ENCODE measurements at regions not wholly inside any gene's neighbourhood (a gene's known extent, or its start where the extent isn't known, plus 50 kb on each side); places are given as distances from the start of the nearest gene placed in this dataset.
"Not testable (repeated sequence)": the region's sequence is repeated elsewhere in the genome, so short reads cannot be mapped to it uniquely, and the experiment has no call there.

DNA sequence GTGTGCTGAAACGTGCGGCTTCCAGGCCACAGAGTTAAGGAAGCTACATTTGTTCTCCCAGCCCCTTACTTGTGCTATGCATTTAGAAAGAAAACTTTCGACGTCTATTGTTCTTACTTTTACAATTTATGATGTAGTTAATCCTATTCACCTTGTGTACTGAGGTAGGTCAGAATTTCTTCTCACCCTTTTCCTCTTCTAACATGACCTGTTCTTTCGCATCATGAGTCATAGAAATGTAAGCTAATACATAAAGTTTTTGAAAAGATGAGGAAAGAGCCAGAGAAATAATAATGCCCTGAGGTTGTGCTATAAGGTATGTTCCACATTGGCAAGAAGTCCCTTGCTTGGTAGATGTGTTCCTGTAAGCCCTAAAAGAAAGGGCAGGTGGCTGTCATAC is 298.3 kb downstream of the TRIML1 start:
- no peak for DNase-seq

- DNase-seq: not testable (repeated sequence)
Measured at GRCh38 chr4:188438391-188438824, 299.2 kb downstream of the TRIML1 start.

- no peak for DNase-seq
Measured at GRCh38 chr4:188439641-188440311, 300.5 kb downstream of the TRIML1 start.

DNA sequence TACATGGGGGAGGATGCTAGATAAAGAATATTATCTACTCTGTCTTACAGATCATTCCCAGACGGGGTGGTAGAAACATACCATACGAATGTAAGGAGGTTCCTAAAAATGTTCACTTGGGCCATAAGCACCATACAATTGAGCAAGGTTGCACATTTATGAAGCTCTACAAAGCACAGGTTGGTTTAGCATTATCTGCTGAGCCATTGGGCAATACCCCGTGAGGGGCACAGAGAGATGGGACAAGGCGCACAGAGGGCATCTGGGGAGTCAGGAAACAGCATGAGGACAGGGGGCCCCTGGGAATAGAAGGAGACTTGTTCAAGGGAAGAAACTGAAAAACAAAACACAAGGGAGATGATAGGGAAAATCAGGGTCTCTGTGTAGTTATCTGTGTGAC is 305.3 kb downstream of the TRIML1 start:
- no peak for DNase-seq

DNA sequence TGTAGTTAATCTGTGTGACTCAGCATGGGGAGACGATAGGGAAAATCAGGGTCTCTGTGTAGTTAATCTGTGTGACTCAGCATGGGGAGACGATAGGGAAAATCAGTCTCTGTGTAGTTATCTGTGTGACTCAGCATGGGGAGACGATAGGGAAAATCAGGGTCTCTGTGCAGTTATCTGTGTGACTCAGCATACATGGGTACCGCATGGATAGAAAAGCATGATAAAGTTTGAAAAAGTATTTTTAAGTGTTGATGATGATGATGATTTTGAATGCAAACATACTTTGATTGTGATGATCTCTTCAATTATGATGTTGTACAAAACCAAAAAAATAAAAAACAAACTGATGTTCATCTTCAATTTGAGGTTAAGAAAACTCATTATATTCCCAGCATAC is 309.8 kb downstream of the TRIML1 start:
- DNase-seq: not testable (repeated sequence)

GRCh38 chr4:188450571-188450970 is 311.3 kb downstream of the TRIML1 start:
- no peak for DNase-seq

DNA sequence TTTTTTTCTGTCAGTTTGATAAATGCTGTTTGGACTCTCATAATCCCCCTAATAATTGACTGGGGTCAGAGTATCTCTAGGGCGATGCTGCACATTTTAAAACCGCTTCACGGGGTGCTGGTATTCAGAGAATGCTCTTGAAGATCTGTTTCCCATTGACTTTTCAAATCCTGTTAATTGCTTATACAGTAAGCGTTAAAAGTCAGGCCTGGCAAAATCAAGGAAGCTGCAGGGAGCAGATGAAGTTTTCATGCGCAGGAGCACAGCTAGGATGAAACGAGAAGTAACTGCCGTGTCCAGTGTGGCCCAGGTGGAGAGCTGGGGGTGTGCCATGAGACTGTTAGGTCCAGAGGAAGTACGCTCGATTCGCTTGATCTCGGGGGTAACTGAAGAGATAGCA is 312.9 kb downstream of the TRIML1 start:
- DNase-seq: no peak

DNA sequence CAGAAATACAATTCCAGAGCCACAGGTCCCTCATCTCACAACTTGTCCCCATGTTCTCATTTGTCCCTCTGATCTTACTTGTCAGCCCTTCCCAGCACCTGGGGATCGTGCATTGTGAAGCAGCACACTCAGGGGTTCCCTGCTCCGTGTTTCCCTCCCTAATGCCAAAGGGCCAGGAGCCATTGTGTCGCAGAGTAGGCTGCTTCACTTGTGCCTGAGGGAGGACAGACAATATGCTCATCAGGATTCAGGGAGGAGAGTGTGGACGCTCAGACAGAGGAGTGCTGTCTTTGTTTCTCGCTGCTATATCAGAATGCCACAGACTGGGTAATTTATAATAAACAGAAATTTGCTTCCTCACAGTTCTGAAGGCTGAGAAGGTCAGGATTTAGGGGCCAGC is 315.3 kb downstream of the TRIML1 start:
- no peak for DNase-seq

- DNase-seq: no peak
Measured at GRCh38 chr4:188455062-188455752, 316.0 kb downstream of the TRIML1 start.

GRCh38 chr4:188459381-188459780 is 320.1 kb downstream of the TRIML1 start:
- DNase-seq: no peak

GRCh38 chr4:188463909-188464308 is 324.7 kb downstream of the TRIML1 start:
- DNase-seq: no peak

DNA sequence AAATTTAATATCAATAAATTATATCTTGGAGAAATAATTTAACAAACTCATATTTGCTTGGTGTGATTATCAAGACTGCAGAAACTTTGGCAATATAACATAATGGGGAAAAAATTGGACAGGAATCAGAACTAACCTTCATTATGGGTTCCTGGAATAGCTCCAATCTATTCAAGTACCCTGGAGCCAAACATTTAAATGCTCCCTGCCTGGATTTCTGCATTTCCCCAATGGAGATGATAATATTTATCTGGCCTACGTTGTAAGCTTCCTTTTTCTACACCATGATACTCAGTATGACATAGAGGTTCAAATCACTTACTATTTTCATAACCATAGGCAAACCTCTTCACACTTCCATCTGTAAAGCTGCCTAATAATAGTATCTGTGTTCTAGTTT is 326.8 kb downstream of the TRIML1 start:
- no peak for DNase-seq

GRCh38 chr4:188484256-188484655 is 345.0 kb downstream of the TRIML1 start:
- no peak for DNase-seq

DNA sequence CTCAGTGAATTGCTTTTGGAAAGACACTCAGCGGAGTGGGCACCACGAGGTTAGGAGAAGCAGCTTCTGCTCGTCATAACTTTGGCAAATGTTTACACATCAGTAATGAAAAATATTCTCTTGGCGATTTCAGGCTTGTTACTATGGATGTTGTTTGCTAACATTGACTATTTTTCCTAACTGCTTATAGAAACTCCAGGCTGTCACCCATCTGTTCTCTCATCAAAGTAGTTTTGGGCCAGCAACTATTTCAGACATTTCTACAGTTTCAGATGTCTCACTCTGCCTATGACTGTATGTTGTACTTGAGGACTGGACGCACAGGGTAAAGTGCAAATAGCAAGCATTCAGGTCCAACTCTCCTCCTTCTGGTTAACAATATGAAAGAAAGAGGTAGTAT is 346.7 kb downstream of the TRIML1 start:
- no peak for DNase-seq

- no peak for DNase-seq
Measured at GRCh38 chr4:188492886-188493285, 353.6 kb downstream of the TRIML1 start.

- no peak for DNase-seq
Measured at GRCh38 chr4:188495169-188495568, 355.9 kb downstream of the TRIML1 start.

- DNase-seq: no peak
Measured at GRCh38 chr4:188511431-188511830, 372.2 kb downstream of the TRIML1 start.

GRCh38 chr4:188532751-188533150 is 393.5 kb downstream of the TRIML1 start:
- DNase-seq: no peak

GRCh38 chr4:188534297-188534696 is 395.1 kb downstream of the TRIML1 start:
- no peak for DNase-seq

DNA sequence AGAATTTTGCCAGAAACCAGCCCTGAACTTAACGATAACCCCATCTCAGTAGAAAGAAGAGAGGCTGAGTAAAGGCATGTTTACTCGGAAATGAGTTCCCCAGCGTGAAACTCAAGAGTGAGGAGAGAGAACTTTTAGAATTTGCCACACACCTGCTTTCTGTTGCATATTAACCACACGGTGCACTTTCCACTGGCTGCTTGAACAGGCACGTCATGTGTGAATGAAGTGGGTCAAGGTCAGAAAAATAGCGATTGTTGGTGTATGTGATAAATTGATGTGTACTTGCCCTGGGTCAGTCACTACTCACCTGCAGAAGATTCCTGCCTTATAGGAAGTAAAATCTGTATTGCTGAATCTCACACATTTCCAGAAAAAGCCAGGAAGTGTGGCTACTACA is 395.7 kb downstream of the TRIML1 start:
- no peak for DNase-seq

- no peak for DNase-seq
Measured at GRCh38 chr4:188536826-188537225, 397.6 kb downstream of the TRIML1 start.

DNA sequence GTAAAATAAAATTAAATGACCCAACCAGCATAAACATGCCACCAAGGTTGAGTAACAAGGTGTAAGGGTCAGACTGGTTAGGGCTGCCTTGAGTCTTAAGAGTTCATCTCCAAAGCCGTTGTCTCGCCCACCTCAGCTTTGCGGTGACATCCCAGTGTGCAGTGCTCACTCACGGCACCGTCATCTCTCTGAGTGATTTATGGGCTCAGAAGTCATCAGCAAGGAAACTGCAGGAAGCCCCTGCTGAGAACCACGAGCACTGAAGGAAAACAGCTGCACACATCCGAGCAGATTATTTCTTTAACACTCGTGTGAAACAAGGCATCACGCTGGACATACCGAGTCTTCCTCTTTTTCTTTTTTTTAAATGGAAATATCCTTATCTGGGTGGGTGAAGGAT is 411.1 kb downstream of the TRIML1 start:
- DNase-seq: no peak

DNA sequence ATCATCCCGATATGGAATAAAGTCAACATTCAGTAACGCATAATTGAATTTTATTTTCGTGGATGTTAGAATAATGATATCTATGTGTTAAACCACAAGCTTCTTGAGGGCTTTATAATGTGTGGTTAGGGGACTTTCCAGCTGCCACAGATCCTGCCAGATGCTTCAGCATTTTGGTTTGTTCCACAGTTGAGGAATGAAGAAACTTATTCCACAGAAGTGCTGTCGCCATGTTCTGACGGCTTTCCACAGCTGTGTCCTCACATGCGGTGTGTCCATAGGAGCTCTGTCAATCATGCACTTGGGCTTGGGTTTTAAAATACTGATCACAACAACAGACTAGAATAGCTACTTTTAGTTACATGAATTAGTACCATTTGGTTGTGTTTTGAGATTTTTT is 411.9 kb downstream of the TRIML1 start:
- DNase-seq: no peak

- DNase-seq: no peak
Measured at GRCh38 chr4:188552741-188553275, 413.6 kb downstream of the TRIML1 start.

GRCh38 chr4:188554413-188554812 is 415.2 kb downstream of the TRIML1 start:
- DNase-seq: no peak

Data from amniotic stem cell (primary cell).